ENCODE measurements at regions not wholly inside any gene's neighbourhood (a gene's known extent, or its start where the extent isn't known, plus 50 kb on each side); places are given as distances from the start of the nearest gene placed in this dataset.

DNA sequence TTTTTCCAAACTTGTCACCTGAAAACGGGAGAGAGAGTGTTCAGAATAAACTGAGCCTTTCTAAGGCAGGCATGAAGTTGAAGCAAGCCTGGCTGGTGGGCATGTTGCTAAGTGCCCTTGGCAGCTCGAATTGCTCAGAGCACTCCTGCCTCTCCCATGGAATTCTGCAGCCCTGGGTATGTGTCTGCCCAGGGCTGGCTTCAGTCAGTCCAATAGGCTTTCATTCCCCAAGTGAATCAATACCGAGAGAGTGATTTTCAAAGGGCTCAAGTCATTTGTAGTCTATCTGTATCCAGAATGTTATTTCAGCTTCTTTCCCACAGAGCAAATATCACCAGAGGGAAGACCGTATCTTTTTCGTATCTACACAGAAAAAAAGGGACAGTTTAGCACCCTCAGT lies 415.5 kb upstream of the COBL start:
- intact Hi-C loops (cut with micrococcal nuclease), result no loop called here
- Histone ChIP-seq H3K4me3 (ENCODE audit: low read length in 2 of 2) (no peak overlapping the region), H3K4me1 (ENCODE audit: insufficient read depth, low read length) (no peaks in the 10 kb centered on the region), H3K9me3 (ENCODE audit: control insufficient read depth in 1 of 2, low read length in 2 of 2) (peaks cover 0 to 8% of the 10 kb centered on the region in 2 donors), H3K36me3 (ENCODE audit: insufficient read depth, low read length) (no peaks in the 10 kb centered on the region), H3K27me3 (ENCODE audit: insufficient read depth, low read length) (no peaks in the 10 kb centered on the region), H3K27ac (ENCODE audit: low read depth, low read length) (no peak overlapping the region)
- ChIA-PET POLR2A (ENCODE audit: partially characterized antibody) (no interaction called here), CTCF (ENCODE audit: partially characterized antibody) (no interaction called here)
- H3K4me3 Mint-ChIP-seq, result no peak overlapping the region
- no peaks in the 10 kb centered on the region for H3K27me3 Mint-ChIP-seq
- H3K27ac Mint-ChIP-seq, result no peak overlapping the region
- no peak for DNase-seq
- no peaks in the 10 kb centered on the region for H3K36me3 Mint-ChIP-seq
- H3K4me1 Mint-ChIP-seq, result no peaks in the 10 kb centered on the region
- peaks cover 4 to 41% (median 8%) of the 10 kb centered on the region in 8 donors for H3K9me3 Mint-ChIP-seq

- POLR2A ChIA-PET (ENCODE audit: partially characterized antibody), result no interaction called here
- no peak for DNase-seq
- Histone ChIP-seq H3K4me1 (ENCODE audit: insufficient read depth, low read length) (no peaks in the 10 kb centered on the region), H3K27me3 (ENCODE audit: insufficient read depth, low read length) (no peaks in the 10 kb centered on the region), H3K36me3 (ENCODE audit: insufficient read depth, low read length) (no peaks in the 10 kb centered on the region), H3K27ac (ENCODE audit: low read depth, low read length) (no peak overlapping the region), H3K4me3 (ENCODE audit: low read length in 2 of 2) (no peak overlapping the region), H3K9me3 (ENCODE audit: control insufficient read depth in 1 of 2, low read length in 2 of 2) (peaks cover 0 to 8% of the 10 kb centered on the region in 2 donors)
- Mint-ChIP-seq H3K27me3 (no peaks in the 10 kb centered on the region), H3K4me1 (no peaks in the 10 kb centered on the region), H3K27ac (no peak overlapping the region), H3K9me3 (peaks cover 4 to 33% (median 8%) of the 10 kb centered on the region in 8 donors), H3K36me3 (no peaks in the 10 kb centered on the region), H3K4me3 (no peak overlapping the region)
- CTCF ChIA-PET (ENCODE audit: partially characterized antibody), result no interaction called here
- intact Hi-C loops (cut with micrococcal nuclease), result no loop called here
These were observed 414.5 kb upstream of the COBL start for GRCh38 chr7:51731075-51731474.

- no peaks in the 10 kb centered on the region for H3K4me1 ChIP-seq (ENCODE audit: insufficient read depth, low read length)
- intact Hi-C loops (cut with micrococcal nuclease), result no loop called here
- Mint-ChIP-seq H3K27ac (no peak overlapping the region), H3K27me3 (no peaks in the 10 kb centered on the region), H3K9me3 (peaks cover 2 to 35% (median 20%) of the 10 kb centered on the region in 8 donors), H3K4me1 (no peaks in the 10 kb centered on the region), H3K36me3 (no peaks in the 10 kb centered on the region), H3K4me3 (no peak overlapping the region)
- no peak for DNase-seq
- H3K9me3 ChIP-seq (ENCODE audit: control insufficient read depth in 1 of 2, low read length in 2 of 2), result peaks cover 0 to 5% of the 10 kb centered on the region in 2 donors
- no peak overlapping the region for H3K27ac ChIP-seq (ENCODE audit: low read depth, low read length)
- no peak overlapping the region for H3K4me3 ChIP-seq (ENCODE audit: low read length in 2 of 2)
- CTCF ChIA-PET (ENCODE audit: partially characterized antibody), result no interaction called here
- H3K27me3 ChIP-seq (ENCODE audit: insufficient read depth, low read length), result no peaks in the 10 kb centered on the region
- no peaks in the 10 kb centered on the region for H3K36me3 ChIP-seq (ENCODE audit: insufficient read depth, low read length)
- POLR2A ChIA-PET (ENCODE audit: partially characterized antibody), result no interaction called here
These were observed 410.8 kb upstream of the COBL start for GRCh38 chr7:51727441-51727840.

GRCh38 chr7:51706851-51707250 lies 390.2 kb upstream of the COBL start:
- no peaks in the 10 kb centered on the region for H3K27me3 ChIP-seq (ENCODE audit: insufficient read depth, low read length)
- Mint-ChIP-seq H3K4me3 (no peak overlapping the region), H3K27ac (no peak overlapping the region), H3K4me1 (no peaks in the 10 kb centered on the region), H3K36me3 (no peaks in the 10 kb centered on the region), H3K9me3 (peaks cover 2 to 15% (median 6%) of the 10 kb centered on the region in 8 donors), H3K27me3 (no peaks in the 10 kb centered on the region)
- H3K27ac ChIP-seq (ENCODE audit: low read depth, low read length), result no peak overlapping the region
- no peak overlapping the region for H3K4me3 ChIP-seq (ENCODE audit: low read length in 2 of 2)
- POLR2A ChIA-PET (ENCODE audit: partially characterized antibody), result no interaction called here
- intact Hi-C loops (cut with micrococcal nuclease), result no loop called here
- no peaks in the 10 kb centered on the region for H3K4me1 ChIP-seq (ENCODE audit: insufficient read depth, low read length)
- CTCF ChIA-PET (ENCODE audit: partially characterized antibody), result no interaction called here
- no peak for DNase-seq
- no peaks in the 10 kb centered on the region for H3K36me3 ChIP-seq (ENCODE audit: insufficient read depth, low read length)
- no peaks in the 10 kb centered on the region for H3K9me3 ChIP-seq (ENCODE audit: control insufficient read depth in 1 of 2, low read length in 2 of 2)

GRCh38 chr7:51705701-51706100 lies 389.1 kb upstream of the COBL start:
- Histone ChIP-seq H3K4me3 (ENCODE audit: low read length in 2 of 2) (no peak overlapping the region), H3K36me3 (ENCODE audit: insufficient read depth, low read length) (no peaks in the 10 kb centered on the region), H3K27ac (ENCODE audit: low read depth, low read length) (no peak overlapping the region), H3K27me3 (ENCODE audit: insufficient read depth, low read length) (no peaks in the 10 kb centered on the region), H3K9me3 (ENCODE audit: control insufficient read depth in 1 of 2, low read length in 2 of 2) (no peaks in the 10 kb centered on the region), H3K4me1 (ENCODE audit: insufficient read depth, low read length) (no peaks in the 10 kb centered on the region)
- no peak overlapping the region for H3K4me3 Mint-ChIP-seq
- H3K36me3 Mint-ChIP-seq, result no peaks in the 10 kb centered on the region
- intact Hi-C loops (cut with micrococcal nuclease), result no loop called here
- no peak for DNase-seq
- no peaks in the 10 kb centered on the region for H3K27me3 Mint-ChIP-seq
- H3K27ac Mint-ChIP-seq, result no peak overlapping the region
- ChIA-PET CTCF (ENCODE audit: partially characterized antibody) (no interaction called here), POLR2A (ENCODE audit: partially characterized antibody) (no interaction called here)
- no peaks in the 10 kb centered on the region for H3K4me1 Mint-ChIP-seq
- H3K9me3 Mint-ChIP-seq, result peaks cover 0 to 25% (median 8%) of the 10 kb centered on the region in 8 donors

DNA sequence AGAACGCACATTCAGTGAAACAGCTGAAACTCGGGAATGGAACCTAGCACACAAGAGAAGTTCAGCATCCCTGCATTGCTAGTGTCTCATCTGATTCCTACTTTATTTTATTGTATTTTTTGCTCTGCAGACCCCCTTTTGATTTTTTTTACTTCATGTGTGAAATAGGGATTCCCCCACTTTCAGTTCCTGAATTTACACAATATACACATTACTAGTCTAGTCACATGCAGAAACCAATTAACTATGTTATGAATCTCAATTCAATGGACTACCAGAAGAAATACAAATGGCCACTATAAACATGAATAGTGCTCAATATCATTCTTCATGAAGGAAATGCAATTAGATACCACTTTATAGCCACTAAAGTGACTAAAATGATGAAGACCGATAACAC lies 386.1 kb upstream of the COBL start:
- Histone ChIP-seq H3K27ac (ENCODE audit: low read depth, low read length) (no peak overlapping the region), H3K36me3 (ENCODE audit: insufficient read depth, low read length) (no peaks in the 10 kb centered on the region), H3K9me3 (ENCODE audit: control insufficient read depth in 1 of 2, low read length in 2 of 2) (no peaks in the 10 kb centered on the region), H3K27me3 (ENCODE audit: insufficient read depth, low read length) (no peaks in the 10 kb centered on the region), H3K4me1 (ENCODE audit: insufficient read depth, low read length) (no peaks in the 10 kb centered on the region), H3K4me3 (ENCODE audit: low read length in 2 of 2) (no peak overlapping the region)
- ChIA-PET CTCF (ENCODE audit: partially characterized antibody) (no interaction called here), POLR2A (ENCODE audit: partially characterized antibody) (no interaction called here)
- no peaks in the 10 kb centered on the region for H3K4me1 Mint-ChIP-seq
- peaks cover 2 to 29% (median 6%) of the 10 kb centered on the region in 8 donors for H3K9me3 Mint-ChIP-seq
- no peak overlapping the region for H3K27ac Mint-ChIP-seq
- intact Hi-C loops (cut with micrococcal nuclease), result no loop called here
- H3K27me3 Mint-ChIP-seq, result no peaks in the 10 kb centered on the region
- H3K4me3 Mint-ChIP-seq, result no peak overlapping the region
- H3K36me3 Mint-ChIP-seq, result no peaks in the 10 kb centered on the region
- DNase-seq, result no peak

- CTCF ChIA-PET (ENCODE audit: partially characterized antibody), result no interaction called here
- Histone ChIP-seq H3K4me3 (ENCODE audit: low read length in 2 of 2) (no peak overlapping the region), H3K9me3 (ENCODE audit: control insufficient read depth in 1 of 2, low read length in 2 of 2) (no peaks in the 10 kb centered on the region), H3K36me3 (ENCODE audit: insufficient read depth, low read length) (no peaks in the 10 kb centered on the region), H3K4me1 (ENCODE audit: insufficient read depth, low read length) (no peaks in the 10 kb centered on the region), H3K27me3 (ENCODE audit: insufficient read depth, low read length) (no peaks in the 10 kb centered on the region), H3K27ac (ENCODE audit: low read depth, low read length) (no peak overlapping the region)
- H3K4me1 Mint-ChIP-seq, result no peaks in the 10 kb centered on the region
- no peaks in the 10 kb centered on the region for H3K27me3 Mint-ChIP-seq
- peaks cover 0 to 29% (median 5%) of the 10 kb centered on the region in 8 donors for H3K9me3 Mint-ChIP-seq
- H3K4me3 Mint-ChIP-seq, result no peak overlapping the region
- no peak overlapping the region for H3K27ac Mint-ChIP-seq
- DNase-seq, result no peak
- POLR2A ChIA-PET (ENCODE audit: partially characterized antibody), result no interaction called here
- intact Hi-C loops (cut with micrococcal nuclease), result no loop called here
- H3K36me3 Mint-ChIP-seq, result no peaks in the 10 kb centered on the region
These were observed 385.3 kb upstream of the COBL start for GRCh38 chr7:51701935-51702334.

- intact Hi-C loops (cut with micrococcal nuclease), result no loop called here
- Histone ChIP-seq H3K27me3 (ENCODE audit: insufficient read depth, low read length) (no peaks in the 10 kb centered on the region), H3K4me1 (ENCODE audit: insufficient read depth, low read length) (no peaks in the 10 kb centered on the region), H3K4me3 (ENCODE audit: low read length in 2 of 2) (no peak overlapping the region), H3K36me3 (ENCODE audit: insufficient read depth, low read length) (no peaks in the 10 kb centered on the region), H3K9me3 (ENCODE audit: control insufficient read depth in 1 of 2, low read length in 2 of 2) (no peaks in the 10 kb centered on the region), H3K27ac (ENCODE audit: low read depth, low read length) (no peak overlapping the region)
- Mint-ChIP-seq H3K4me1 (no peaks in the 10 kb centered on the region), H3K27ac (no peak overlapping the region), H3K36me3 (no peaks in the 10 kb centered on the region), H3K27me3 (no peaks in the 10 kb centered on the region), H3K4me3 (no peak overlapping the region), H3K9me3 (peaks cover 0 to 24% (median 5%) of the 10 kb centered on the region in 8 donors)
- no peak for DNase-seq
- ChIA-PET POLR2A (ENCODE audit: partially characterized antibody) (no interaction called here), CTCF (ENCODE audit: partially characterized antibody) (no interaction called here)
These were observed 384.1 kb upstream of the COBL start for GRCh38 chr7:51700593-51701215.

Measured in CD4-positive, alpha-beta memory T cell (primary cell).